IMR-90 (cell line): ENCODE measurements at regions not wholly inside any gene's neighbourhood (a gene's known extent, or its start where the extent isn't known, plus 50 kb on each side); places are given as distances from the start of the nearest gene placed in this dataset.

Source experiments
- BHLHE40 ChIP-seq: fragments of 150-350 bp; IDR thresholded peaks from 2 replicates; pipeline ENCODE4 v1.6.1; 2016; ENCODE audit warnings: mild to moderate bottlenecking, low read depth, low read length
- CEBPB ChIP-seq: IDR thresholded peaks from 2 replicates; pipeline ENCODE4 v1.6.1; 2012; ENCODE audit warnings: low read depth, low read length, improper control_type of control experiment
- FOS ChIP-seq: fragments of 150-350 bp; IDR thresholded peaks from 2 replicates; pipeline ENCODE4 v1.6.1; 2016; ENCODE audit warnings: low read depth, low read length
- MAFK ChIP-seq: IDR thresholded peaks from 2 replicates; pipeline ENCODE4 v1.6.1; 2012; ENCODE audit warnings: low read depth, low read length, improper control_type of control experiment
- NFE2L2 ChIP-seq: fragments of 150-350 bp; IDR thresholded peaks from 2 replicates; pipeline ENCODE4 v1.6.1; 2016; ENCODE audit warnings: low read depth, mild to moderate bottlenecking, low read length
- POLR2A ChIP-seq: IDR thresholded peaks from 2 replicates; pipeline ENCODE4 v1.6.1; 2012; ENCODE audit warnings: mild to moderate bottlenecking, low read depth, low read length
- RAD21 ChIP-seq: IDR thresholded peaks from 2 replicates; pipeline ENCODE4 v1.6.1; 2012; ENCODE audit warnings: low read length, improper control_type of control experiment
- RFX5 ChIP-seq: IDR thresholded peaks from 2 replicates; pipeline ENCODE4 v1.8.0; 2012; ENCODE audit warnings: low read depth, mild to moderate bottlenecking, low read length, moderate library complexity
- TF ChIP-seq, protein P1 (sequence below): conservative IDR thresholded peaks from 2 replicates; pipeline ENCODE4 v1.5.1; 2012; ENCODE audit warnings: mild to moderate bottlenecking, low read depth, low read length, improper control_type of control experiment
- TF ChIP-seq, protein P2 (sequence below): fragments of 150-350 bp; IDR thresholded peaks from 2 replicates; pipeline ENCODE4 v1.6.1; 2016; ENCODE audit warnings: low read depth, mild to moderate bottlenecking, low read length, moderate library complexity, borderline replicate concordance

DNA sequence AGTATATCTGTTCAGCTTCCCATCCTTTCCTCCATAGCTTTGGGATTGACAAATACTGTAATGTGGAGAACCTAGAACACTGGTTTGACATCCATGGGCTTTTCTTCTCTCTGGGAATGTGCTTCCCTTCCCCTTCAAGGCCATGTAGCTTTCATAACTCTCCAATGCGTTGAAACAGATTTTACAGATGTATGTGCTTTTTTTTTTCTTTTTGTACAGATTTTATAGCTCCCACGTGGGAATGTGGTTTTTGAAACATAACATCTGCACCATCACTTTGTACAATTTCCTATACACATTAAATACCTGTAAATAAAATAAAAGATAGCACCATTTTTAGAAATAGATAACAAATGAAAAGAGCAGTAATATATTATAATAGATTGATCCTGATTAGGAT, 138.5 kb upstream of the TMPRSS15 start:
- TF ChIP-seq MAFK (no peak), RFX5 (no peak), NFE2L2 (no peak), BHLHE40 (no peak), RAD21 (no peak), FOS (no peak), CEBPB (no peak), POLR2A (no peak)
- TF ChIP-seq, protein P1, sequence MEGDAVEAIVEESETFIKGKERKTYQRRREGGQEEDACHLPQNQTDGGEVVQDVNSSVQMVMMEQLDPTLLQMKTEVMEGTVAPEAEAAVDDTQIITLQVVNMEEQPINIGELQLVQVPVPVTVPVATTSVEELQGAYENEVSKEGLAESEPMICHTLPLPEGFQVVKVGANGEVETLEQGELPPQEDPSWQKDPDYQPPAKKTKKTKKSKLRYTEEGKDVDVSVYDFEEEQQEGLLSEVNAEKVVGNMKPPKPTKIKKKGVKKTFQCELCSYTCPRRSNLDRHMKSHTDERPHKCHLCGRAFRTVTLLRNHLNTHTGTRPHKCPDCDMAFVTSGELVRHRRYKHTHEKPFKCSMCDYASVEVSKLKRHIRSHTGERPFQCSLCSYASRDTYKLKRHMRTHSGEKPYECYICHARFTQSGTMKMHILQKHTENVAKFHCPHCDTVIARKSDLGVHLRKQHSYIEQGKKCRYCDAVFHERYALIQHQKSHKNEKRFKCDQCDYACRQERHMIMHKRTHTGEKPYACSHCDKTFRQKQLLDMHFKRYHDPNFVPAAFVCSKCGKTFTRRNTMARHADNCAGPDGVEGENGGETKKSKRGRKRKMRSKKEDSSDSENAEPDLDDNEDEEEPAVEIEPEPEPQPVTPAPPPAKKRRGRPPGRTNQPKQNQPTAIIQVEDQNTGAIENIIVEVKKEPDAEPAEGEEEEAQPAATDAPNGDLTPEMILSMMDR = no peak
- TF ChIP-seq, protein P2, sequence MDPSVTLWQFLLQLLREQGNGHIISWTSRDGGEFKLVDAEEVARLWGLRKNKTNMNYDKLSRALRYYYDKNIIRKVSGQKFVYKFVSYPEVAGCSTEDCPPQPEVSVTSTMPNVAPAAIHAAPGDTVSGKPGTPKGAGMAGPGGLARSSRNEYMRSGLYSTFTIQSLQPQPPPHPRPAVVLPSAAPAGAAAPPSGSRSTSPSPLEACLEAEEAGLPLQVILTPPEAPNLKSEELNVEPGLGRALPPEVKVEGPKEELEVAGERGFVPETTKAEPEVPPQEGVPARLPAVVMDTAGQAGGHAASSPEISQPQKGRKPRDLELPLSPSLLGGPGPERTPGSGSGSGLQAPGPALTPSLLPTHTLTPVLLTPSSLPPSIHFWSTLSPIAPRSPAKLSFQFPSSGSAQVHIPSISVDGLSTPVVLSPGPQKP = no peak
